ENCODE measurements at regions not wholly inside any gene's neighbourhood (a gene's known extent, or its start where the extent isn't known, plus 50 kb on each side); places are given as distances from the start of the nearest gene placed in this dataset.

- TF ChIP-seq USF2 (IDR thresholded peaks at IDR 0.05; ENCODE audit: borderline replicate concordance, low read depth, low read length), result no peak
- TF ChIP-seq FOXJ3 (CRISPR knock-in tag; IDR thresholded peaks at IDR 0.05), result no peak
- no peak for TF ChIP-seq SIN3A (IDR thresholded peaks at IDR 0.05; ENCODE audit: borderline replicate concordance, low read depth, low read length)
- TF ChIP-seq CHD2 (IDR thresholded peaks at IDR 0.05; ENCODE audit: low read length, partially characterized antibody), result no peak
- TF ChIP-seq POLR2AphosphoS5 (IDR thresholded peaks at IDR 0.05; ENCODE audit: low read depth, low read length), result no peak
- TF ChIP-seq SMC3 (IDR thresholded peaks at IDR 0.05; ENCODE audit: low read depth, low read length), result no peak
Observed at GRCh38 chr14:98728836-98729235, 543.2 kb downstream of the BCL11B start (continued).

GRCh38 chr14:98731286-98731685, 540.7 kb downstream of the BCL11B start:
- ChIA-PET POLR2A (no interaction called here), CTCF (no interaction called here)
- no peak overlapping the region for H3K9ac ChIP-seq
- TF ChIP-seq CTCF (IDR thresholded peaks at IDR 0.05) (no peak), PBX3 (IDR thresholded peaks at IDR 0.05) (no peak), NRF1 (IDR thresholded peaks at IDR 0.05; ENCODE audit: low read depth, low read length) (no peak), SIN3A (IDR thresholded peaks at IDR 0.05; ENCODE audit: borderline replicate concordance, low read depth, low read length) (no peak), ZBTB33 (IDR thresholded peaks at IDR 0.05; ENCODE audit: borderline replicate concordance, low read depth) (no peak), RXRA (IDR thresholded peaks at IDR 0.05; ENCODE audit: borderline replicate concordance, low read depth) (no peak), USF2 (IDR thresholded peaks at IDR 0.05; ENCODE audit: borderline replicate concordance, low read depth, low read length) (no peak), YY1 (IDR thresholded peaks at IDR 0.05; ENCODE audit: low read depth) (no peak), FOXM1 (IDR thresholded peaks at IDR 0.05; ENCODE audit: low read depth) (no peak), MAX (IDR thresholded peaks at IDR 0.05; ENCODE audit: low read depth) (no peak), EP300 (IDR thresholded peaks at IDR 0.05; ENCODE audit: borderline replicate concordance in 1 of 2, low read depth in 1 of 2, low read length in 1 of 2) (no peak), EZH2phosphoT487 (IDR thresholded peaks at IDR 0.05; ENCODE audit: borderline replicate concordance, low read depth) (no peak), TEAD4 (IDR thresholded peaks at IDR 0.05; ENCODE audit: borderline replicate concordance, insufficient read depth) (no peak), FOSL2 (IDR thresholded peaks at IDR 0.05; ENCODE audit: borderline replicate concordance, low read depth) (no peak), SMC3 (IDR thresholded peaks at IDR 0.05; ENCODE audit: low read depth, low read length) (no peak), MXI1 (IDR thresholded peaks at IDR 0.05; ENCODE audit: low read depth, low read length) (no peak), POLR2AphosphoS5 (IDR thresholded peaks at IDR 0.05; ENCODE audit: low read depth, low read length) (no peak), IRF3 (IDR thresholded peaks at IDR 0.05; ENCODE audit: low read depth, low read length) (no peak)
- no peak overlapping the region for H2AFZ ChIP-seq (ENCODE audit: low read depth)
- H3K36me3 ChIP-seq (replicated peaks in 1 of 2; ENCODE audit: control insufficient read depth in 1 of 2, insufficient read depth in 2 of 2, low read length in 1 of 2), result no peaks in the 10 kb centered on the region
- WGBS (ENCODE audit: low lambda C conversion rate), result 3% methylated on average over 6 of the region's 6 CpGs
- no peaks in the 10 kb centered on the region for H3K9me3 ChIP-seq
- no peaks in the 10 kb centered on the region for H3K9me2 ChIP-seq
- no peak overlapping the region for H3K27ac ChIP-seq (ENCODE audit: low read depth in 2 of 2, low read length in 1 of 2)
- no peaks in the 10 kb centered on the region for H3F3A ChIP-seq (replicated peaks; ENCODE audit: insufficient read depth)
- H3K27me3 ChIP-seq (ENCODE audit: insufficient read depth), result no peaks in the 10 kb centered on the region
- no peak overlapping the region for H3K4me3 ChIP-seq (ENCODE audit: low read depth in 2 of 2, low read length in 1 of 2)
- no peaks in the 10 kb centered on the region for H4K20me1 ChIP-seq (ENCODE audit: insufficient read depth)
- DNase-seq, result no peak
- H3K4me1 ChIP-seq (ENCODE audit: control insufficient read depth in 1 of 2, insufficient read depth in 2 of 2, low read depth in 1 of 2, low read length in 1 of 2), result no peaks in the 10 kb centered on the region
- H3K4me2 ChIP-seq, result no peak overlapping the region
- H3K79me2 ChIP-seq (ENCODE audit: insufficient read depth), result no peaks in the 10 kb centered on the region

All from SK-N-SH (cell line).